Skeletal muscle satellite cell (primary cell): ENCODE measurements at regions not wholly inside any gene's neighbourhood (a gene's known extent, or its start where the extent isn't known, plus 50 kb on each side); places are given as distances from the start of the nearest gene placed in this dataset.
"Not testable (repeated sequence)": the region's sequence is repeated elsewhere in the genome, so short reads cannot be mapped to it uniquely, and the experiment has no call there.

Experiments used
- H3K27me3 ChIP-seq: 2 replicates; pipeline ENCODE4 v1.7.0; 2013; ENCODE audit warnings: low read length; ENCODE audit not compliant: control insufficient read depth, insufficient read depth
- H3K36me3 ChIP-seq: 2 replicates; pipeline ENCODE4 v1.7.0; 2013; ENCODE audit warnings: mild to moderate bottlenecking, control low read depth, low read length; ENCODE audit not compliant: insufficient read depth
- H3K4me1 ChIP-seq: 2 replicates; pipeline ENCODE4 v1.7.0; 2013; ENCODE audit warnings: low read length; ENCODE audit not compliant: control insufficient read depth, insufficient read depth
- H3K4me2 ChIP-seq: 2 replicates; pipeline ENCODE4 v1.7.0; 2013; ENCODE audit warnings: mild to moderate bottlenecking, low read length
- H3K4me3 ChIP-seq: 2 replicates; pipeline ENCODE4 v1.7.0; 2013; ENCODE audit warnings: low read length
- H3K9ac ChIP-seq: 2 replicates; pipeline ENCODE4 v1.7.0; 2013; ENCODE audit warnings: mild to moderate bottlenecking, low read depth, low read length, moderate library complexity
- H3K9me3 ChIP-seq: replicated peaks from 2 replicates; pipeline ENCODE4 v1.7.0; 2013; ENCODE audit warnings: mild to moderate bottlenecking, control low read depth, low read length

DNA sequence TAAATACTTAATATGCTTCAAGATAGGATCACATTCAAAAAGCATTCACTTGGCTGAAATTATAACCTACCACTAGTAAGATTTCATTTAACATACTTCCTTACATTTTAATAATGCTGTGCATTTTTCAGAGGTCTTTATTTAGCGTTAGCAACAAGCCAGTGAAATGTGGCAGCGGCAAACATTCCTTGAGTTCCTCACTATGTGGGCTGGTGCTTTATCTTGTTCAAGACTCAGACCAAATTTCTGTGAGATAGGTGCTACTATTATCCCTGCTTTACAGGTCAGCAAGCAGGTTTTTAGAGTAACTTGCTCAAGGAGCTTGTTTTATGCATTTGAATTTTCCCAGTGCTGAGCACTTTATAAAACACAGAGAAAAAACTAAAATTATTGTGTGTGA is 132.7 kb downstream of the PLPPR4 start:
- H3K9me3 ChIP-seq: no peaks in the 10 kb centered on the region
- H3K27me3 ChIP-seq: peaks cover 9% of the 10 kb centered on the region
- no peak overlapping the region for H3K4me2 ChIP-seq
- H3K9ac ChIP-seq: no peak overlapping the region
- H3K36me3 ChIP-seq: no peaks in the 10 kb centered on the region
- H3K4me3 ChIP-seq: no peak overlapping the region
- no peaks in the 10 kb centered on the region for H3K4me1 ChIP-seq

DNA sequence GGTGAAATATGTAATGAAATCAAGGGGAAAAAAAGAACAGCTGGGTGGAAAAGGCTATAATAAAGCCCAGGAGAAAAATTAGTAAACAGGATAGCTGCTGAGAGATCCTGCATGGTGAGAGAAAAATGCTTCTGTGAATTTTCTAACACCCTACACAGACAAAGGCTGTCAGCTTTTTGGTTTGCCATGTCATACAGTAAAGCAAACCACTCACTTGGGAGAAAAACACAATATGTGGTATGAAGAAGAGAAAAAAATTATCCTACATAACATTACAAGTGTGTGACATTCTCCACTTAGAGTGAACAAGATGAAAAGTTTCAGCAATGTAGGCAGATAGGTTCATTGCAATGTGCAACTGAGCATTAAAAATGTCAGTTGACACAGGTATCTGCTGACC is 133.6 kb downstream of the PLPPR4 start:
- H3K27me3 ChIP-seq: peaks cover 9% of the 10 kb centered on the region
- no peaks in the 10 kb centered on the region for H3K4me1 ChIP-seq
- H3K4me3 ChIP-seq: no peak overlapping the region
- no peaks in the 10 kb centered on the region for H3K36me3 ChIP-seq
- no peak overlapping the region for H3K4me2 ChIP-seq
- H3K9ac ChIP-seq: no peak overlapping the region
- H3K9me3 ChIP-seq: no peaks in the 10 kb centered on the region

DNA sequence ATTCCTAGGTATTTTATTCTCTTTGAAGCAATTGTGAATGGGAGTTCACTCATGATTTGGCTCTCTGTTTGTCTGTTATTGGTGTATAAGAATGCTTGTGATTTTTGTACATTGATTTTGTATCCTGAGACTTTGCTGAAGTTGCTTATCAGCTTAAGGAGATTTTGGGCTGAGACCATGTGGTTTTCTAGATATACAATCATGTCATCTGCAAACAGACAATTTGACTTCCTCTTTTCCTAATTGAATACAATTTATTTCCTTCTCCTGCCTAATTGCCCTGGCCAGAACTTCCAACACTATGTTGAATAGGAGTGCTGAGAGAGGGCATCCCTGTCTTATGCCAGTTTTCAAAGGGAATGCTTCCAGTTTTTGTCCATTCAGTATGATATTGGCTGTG is 137.3 kb downstream of the PLPPR4 start:
- H3K9me3 ChIP-seq, H3K9ac ChIP-seq, H3K36me3 ChIP-seq, H3K4me2 ChIP-seq, H3K4me3 ChIP-seq, H3K4me1 ChIP-seq, H3K27me3 ChIP-seq: not testable (repeated sequence)

DNA sequence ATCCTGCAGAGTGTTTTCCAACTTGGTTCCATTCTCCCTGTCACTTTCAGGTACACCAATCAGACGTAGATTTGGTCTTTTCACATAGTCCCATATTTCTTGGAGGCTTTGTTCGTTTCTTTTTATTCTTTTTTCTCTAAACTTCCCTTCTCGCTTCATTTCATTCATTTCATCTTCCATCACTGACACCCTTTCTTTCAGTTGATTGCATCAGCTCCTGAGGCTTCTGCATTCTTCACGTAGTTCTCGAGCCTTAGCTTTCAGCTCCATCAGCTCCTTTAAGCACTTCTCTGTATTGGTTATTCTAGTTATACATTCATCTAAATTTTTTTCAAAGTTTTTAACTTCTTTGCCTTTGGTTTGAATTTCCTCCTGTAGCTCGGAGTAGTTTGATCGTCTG is 140.1 kb downstream of the PLPPR4 start:
- H3K9me3 ChIP-seq, H3K4me2 ChIP-seq, H3K4me3 ChIP-seq, H3K9ac ChIP-seq, H3K27me3 ChIP-seq, H3K4me1 ChIP-seq, H3K36me3 ChIP-seq: not testable (repeated sequence)

DNA sequence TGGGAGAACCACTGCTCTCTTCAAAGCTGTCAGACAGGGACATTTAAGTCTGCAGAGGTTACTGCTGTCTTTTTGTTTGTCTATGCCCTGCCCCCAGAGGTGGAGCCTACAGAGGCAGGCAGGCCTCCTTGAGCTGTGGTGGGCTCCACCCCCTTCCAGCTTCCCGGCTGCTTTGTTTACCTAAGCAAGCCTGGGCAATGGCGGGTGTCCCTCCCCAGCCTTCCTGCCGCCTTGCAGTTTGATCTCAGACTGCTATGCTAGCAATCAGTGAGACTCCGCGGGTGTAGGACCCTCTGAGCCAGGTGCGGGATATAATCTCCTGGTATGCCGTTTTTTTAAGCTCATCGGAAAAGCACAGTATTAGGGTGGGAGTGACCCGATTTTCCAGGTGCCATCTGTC is 141.0 kb downstream of the PLPPR4 start:
- H3K4me1 ChIP-seq, H3K4me3 ChIP-seq, H3K9me3 ChIP-seq, H3K4me2 ChIP-seq, H3K36me3 ChIP-seq, H3K27me3 ChIP-seq, H3K9ac ChIP-seq: not testable (repeated sequence)

DNA sequence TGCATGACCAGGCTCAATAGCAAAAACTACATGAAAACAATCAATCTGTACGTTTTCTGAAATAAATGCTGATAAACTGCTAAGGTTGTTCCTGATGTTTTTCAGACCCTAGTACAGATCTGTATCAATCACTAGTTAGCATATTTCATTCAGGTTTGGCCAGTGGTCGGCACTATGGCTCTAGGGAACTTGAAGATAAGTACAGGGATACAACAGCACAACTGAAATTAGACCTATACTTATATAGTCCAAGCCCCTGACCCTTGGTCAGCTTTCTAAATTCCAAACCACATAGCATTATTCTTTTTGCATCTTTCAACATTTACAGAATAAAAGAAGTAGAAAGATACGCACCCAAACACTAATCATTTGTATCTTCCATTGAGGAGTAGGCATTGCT is 142.7 kb downstream of the PLPPR4 start:
- H3K9me3 ChIP-seq: no peaks in the 10 kb centered on the region
- H3K36me3 ChIP-seq: no peaks in the 10 kb centered on the region
- no peaks in the 10 kb centered on the region for H3K27me3 ChIP-seq
- no peak overlapping the region for H3K4me2 ChIP-seq
- no peaks in the 10 kb centered on the region for H3K4me1 ChIP-seq
- H3K4me3 ChIP-seq: no peak overlapping the region
- no peak overlapping the region for H3K9ac ChIP-seq

DNA sequence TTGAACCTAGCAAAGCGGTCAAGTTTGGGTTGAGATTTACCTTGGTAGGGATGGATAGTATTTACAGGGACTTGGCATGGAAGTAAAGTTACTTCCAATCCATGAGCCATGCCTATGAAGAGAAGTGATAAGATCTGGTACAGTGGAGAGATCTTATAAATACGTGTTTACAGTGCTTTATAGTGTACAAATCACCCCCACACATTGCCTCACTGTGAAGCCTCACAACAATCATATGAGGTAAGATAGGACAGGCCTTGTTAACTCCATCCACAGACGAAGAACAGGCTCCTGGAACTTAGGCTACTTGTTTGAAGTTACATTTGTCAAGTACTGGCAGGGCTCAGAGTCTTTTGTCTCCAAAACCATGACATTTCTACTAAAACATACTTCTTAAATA is 159.8 kb downstream of the PLPPR4 start:
- H3K36me3 ChIP-seq: no peaks in the 10 kb centered on the region

DNA sequence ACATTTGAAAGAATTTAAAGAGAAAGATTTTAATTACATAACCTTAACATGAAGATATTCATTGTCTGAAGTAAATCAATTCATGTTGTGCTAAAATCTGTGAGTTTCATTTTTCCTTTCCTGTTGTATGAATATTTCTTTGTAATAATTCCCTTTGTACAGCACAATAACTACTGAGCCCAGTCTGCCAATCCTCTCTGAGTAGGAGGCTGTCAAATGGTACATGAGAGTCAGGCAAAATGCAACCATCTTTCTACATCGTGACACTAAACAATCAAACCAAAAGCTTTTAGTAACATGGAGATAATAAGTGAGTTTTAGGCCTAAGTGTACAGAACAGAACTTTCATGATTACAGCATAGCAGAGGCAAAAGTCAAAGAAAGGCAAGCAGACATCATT is 165.5 kb downstream of the PLPPR4 start:
- Histone ChIP-seq H3K4me1 (no peaks in the 10 kb centered on the region), H3K4me3 (no peak overlapping the region), H3K9ac (no peak overlapping the region), H3K36me3 (no peaks in the 10 kb centered on the region), H3K4me2 (no peak overlapping the region), H3K9me3 (no peaks in the 10 kb centered on the region), H3K27me3 (peaks cover 6% of the 10 kb centered on the region)

More for the DNA sequence above, 159.8 kb downstream of the PLPPR4 start:
- peaks cover 6% of the 10 kb centered on the region for H3K27me3 ChIP-seq
- no peaks in the 10 kb centered on the region for H3K4me1 ChIP-seq
- H3K9ac ChIP-seq: no peak overlapping the region
- H3K4me2 ChIP-seq: no peak overlapping the region
- no peak overlapping the region for H3K4me3 ChIP-seq
- H3K9me3 ChIP-seq: no peaks in the 10 kb centered on the region

DNA sequence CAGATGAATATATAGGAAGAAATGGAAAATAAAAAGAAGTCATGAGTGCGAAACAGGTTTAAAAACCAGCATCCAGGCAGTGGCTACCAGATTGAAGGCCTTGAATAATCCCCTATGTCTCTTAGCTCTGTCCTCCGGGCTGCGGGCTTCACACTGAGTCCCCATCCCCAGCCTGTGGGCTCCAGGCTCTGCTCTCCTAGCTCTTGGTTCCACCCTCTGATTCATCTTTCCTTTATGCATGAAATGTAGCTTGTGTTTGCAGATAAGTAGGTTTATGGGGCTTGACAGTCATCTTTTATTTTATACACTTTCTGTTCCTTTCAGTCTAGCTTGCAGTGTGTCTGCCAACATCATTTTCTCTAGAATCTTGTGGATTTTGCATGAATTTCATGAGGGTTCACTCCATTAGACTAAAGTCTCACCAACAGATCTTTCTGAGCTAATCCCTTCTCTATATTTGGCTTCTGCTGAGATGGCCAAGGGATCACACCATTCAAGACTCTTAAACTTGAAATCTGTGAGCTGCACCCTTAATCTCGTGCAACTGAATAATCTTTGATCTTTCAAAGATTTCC is 174.5 kb downstream of the PLPPR4 start:
- no peak overlapping the region for H3K4me3 ChIP-seq
- H3K4me2 ChIP-seq: no peak overlapping the region
- H3K9me3 ChIP-seq: no peaks in the 10 kb centered on the region
- H3K9ac ChIP-seq: no peak overlapping the region
- H3K4me1 ChIP-seq: peaks cover 3% of the 10 kb centered on the region
- no peaks in the 10 kb centered on the region for H3K27me3 ChIP-seq
- H3K36me3 ChIP-seq: no peaks in the 10 kb centered on the region

DNA sequence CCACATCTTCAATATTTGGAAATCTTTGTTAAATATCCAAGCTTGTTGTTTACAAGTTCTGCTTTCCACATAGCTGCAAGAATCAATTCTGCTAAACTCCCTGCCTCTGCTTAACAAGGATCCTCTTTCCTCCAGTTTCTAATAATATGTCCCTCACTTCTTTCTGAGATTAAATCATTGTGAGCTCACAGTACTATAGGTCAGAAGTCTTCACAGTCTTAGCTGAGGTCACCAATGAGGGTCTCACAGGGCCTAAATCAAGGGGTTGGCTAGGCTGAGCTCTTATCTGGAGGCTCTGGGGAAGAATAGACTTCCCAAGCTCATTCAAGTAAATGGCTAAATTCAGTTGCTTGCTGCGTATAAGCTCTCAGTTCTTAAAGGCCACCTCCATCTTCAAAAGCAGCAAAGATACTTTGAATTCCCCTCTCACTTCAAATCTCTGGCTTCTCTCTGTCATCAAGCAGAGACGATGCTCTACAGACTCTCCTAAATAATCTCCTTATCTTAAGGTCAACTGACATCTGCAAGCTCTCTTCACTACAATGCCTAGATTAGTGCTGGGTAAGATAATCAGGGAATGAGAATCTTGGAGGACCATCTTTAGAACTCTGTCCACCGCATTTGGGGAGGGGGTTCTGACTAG is 175.3 kb downstream of the PLPPR4 start:
- no peaks in the 10 kb centered on the region for H3K36me3 ChIP-seq

DNA sequence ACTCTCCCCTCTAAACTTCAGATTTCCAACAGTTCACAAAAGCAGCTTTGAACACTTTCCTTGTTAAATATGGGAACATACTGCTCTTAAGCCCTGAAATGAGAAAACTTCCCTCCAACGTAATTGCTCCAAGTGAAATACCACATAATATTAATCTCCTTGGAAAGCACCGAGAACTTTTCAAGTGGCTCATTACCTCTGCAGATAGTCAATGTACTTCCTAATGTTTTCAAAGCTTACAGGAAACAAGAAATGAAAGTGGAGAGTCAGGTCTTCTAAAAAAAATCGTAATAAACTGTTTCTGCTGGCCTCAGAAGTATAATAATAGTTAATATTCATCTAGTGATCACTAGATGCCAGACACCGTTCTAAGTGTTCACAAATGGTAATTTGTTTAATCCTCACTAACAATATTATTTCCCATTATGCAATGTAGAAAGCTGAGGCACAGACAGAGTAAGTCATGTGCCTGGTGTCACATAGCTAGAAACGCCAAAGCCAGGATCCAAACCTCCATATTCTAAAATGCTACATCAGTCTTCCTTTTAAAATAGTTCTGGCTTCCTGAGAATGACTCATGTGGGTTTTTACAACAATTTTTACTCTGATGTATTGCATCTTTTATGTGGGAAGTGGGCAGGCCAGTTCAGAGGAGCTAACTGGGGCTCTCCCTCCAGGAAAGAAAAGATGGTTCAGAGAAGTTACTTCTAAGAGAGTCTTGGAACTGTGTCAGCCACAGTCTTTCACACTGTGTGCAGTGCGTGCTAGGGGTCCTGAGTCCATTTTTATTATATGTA is 177.2 kb downstream of the PLPPR4 start:
- Histone ChIP-seq H3K9me3 (no peaks in the 10 kb centered on the region), H3K4me2 (no peak overlapping the region), H3K4me1 (peaks cover 11% of the 10 kb centered on the region), H3K4me3 (no peak overlapping the region), H3K27me3 (no peaks in the 10 kb centered on the region), H3K9ac (no peak overlapping the region), H3K36me3 (no peaks in the 10 kb centered on the region)

More for the DNA sequence above, 175.3 kb downstream of the PLPPR4 start:
- Histone ChIP-seq H3K4me3 (no peak overlapping the region), H3K4me1 (peaks cover 3% of the 10 kb centered on the region), H3K4me2 (no peak overlapping the region), H3K27me3 (no peaks in the 10 kb centered on the region), H3K9me3 (no peaks in the 10 kb centered on the region), H3K9ac (no peak overlapping the region)
